NCI-H345 (cell line): ENCODE measurements at regions not wholly inside any gene's neighbourhood (a gene's known extent, or its start where the extent isn't known, plus 50 kb on each side); places are given as distances from the start of the nearest gene placed in this dataset.

Experiments
- DNase-seq: peaks from one replicate; lab custom pipeline; 2025; lab: John Stamatoyannopoulos, UW

- DNase-seq: no peak
These were observed 242.1 kb downstream of the LTN1 start for GRCh38 chr21:28750565-28750964.

- DNase-seq: no peak
These were observed 243.1 kb downstream of the LTN1 start for GRCh38 chr21:28749536-28749935.

- no peak for DNase-seq
These were observed 245.2 kb downstream of the LTN1 start for GRCh38 chr21:28747464-28747863.

GRCh38 chr21:28746166-28746565, 246.5 kb downstream of the LTN1 start:
- DNase-seq: no peak

GRCh38 chr21:28745131-28746016, 247.3 kb downstream of the LTN1 start:
- DNase-seq: peak; percentile 80

GRCh38 chr21:28743723-28744122, 249.0 kb downstream of the LTN1 start:
- DNase-seq: no peak

- DNase-seq: no peak
These were observed 250.2 kb downstream of the LTN1 start for GRCh38 chr21:28742527-28742926.

GRCh38 chr21:28740125-28740524, 252.6 kb downstream of the LTN1 start:
- DNase-seq: no peak

GRCh38 chr21:28738882-28739281, 253.8 kb downstream of the LTN1 start:
- no peak for DNase-seq

GRCh38 chr21:28738420-28738704, 254.3 kb downstream of the LTN1 start:
- no peak for DNase-seq

- peak; percentile 91 for DNase-seq
These were observed 254.8 kb downstream of the LTN1 start for GRCh38 chr21:28737674-28738419.

GRCh38 chr21:28734522-28735175, 258.0 kb downstream of the LTN1 start:
- peak; percentile 83 for DNase-seq

- no peak for DNase-seq
These were observed 260.9 kb downstream of the LTN1 start for GRCh38 chr21:28731700-28732321.

- DNase-seq: no peak
These were observed 262.8 kb downstream of the LTN1 start for GRCh38 chr21:28729887-28730286.

GRCh38 chr21:28727809-28728208, 264.9 kb downstream of the LTN1 start:
- no peak for DNase-seq

- DNase-seq: no peak
These were observed 267.3 kb downstream of the LTN1 start for GRCh38 chr21:28725396-28725795.

- no peak for DNase-seq
These were observed 269.0 kb downstream of the LTN1 start for GRCh38 chr21:28723646-28724045.

- DNase-seq: no peak
These were observed 273.0 kb downstream of the LTN1 start for GRCh38 chr21:28719723-28720122.

GRCh38 chr21:28714777-28715464, 277.8 kb downstream of the LTN1 start:
- no peak for DNase-seq

- DNase-seq: no peak
These were observed 280.3 kb downstream of the LTN1 start for GRCh38 chr21:28712411-28712810.

GRCh38 chr21:28705616-28706015, 287.1 kb downstream of the LTN1 start:
- DNase-seq: no peak

- DNase-seq: peak; percentile 71
These were observed 287.9 kb downstream of the LTN1 start for GRCh38 chr21:28704746-28705145.
